GDM1 (cell line): ENCODE measurements at regions not wholly inside any gene's neighbourhood (a gene's known extent, or its start where the extent isn't known, plus 50 kb on each side); places are given as distances from the start of the nearest gene placed in this dataset.

Experiments used
- DNase-seq: peaks from one replicate; lab custom pipeline; 2025; lab: John Stamatoyannopoulos, UW

GRCh38 chr3:15952543-15953175 is 154.9 kb upstream of the ANKRD28 start:
- DNase-seq = no peak

GRCh38 chr3:15953841-15954240 is 156.1 kb upstream of the ANKRD28 start:
- DNase-seq = no peak

GRCh38 chr3:15955968-15956367 is 158.2 kb upstream of the ANKRD28 start:
- no peak for DNase-seq

- no peak for DNase-seq
These were observed 161.1 kb upstream of the ANKRD28 start for GRCh38 chr3:15958692-15959433.

- no peak for DNase-seq
These were observed 161.6 kb upstream of the ANKRD28 start for GRCh38 chr3:15959434-15959811.

- no peak for DNase-seq
These were observed 167.0 kb upstream of the ANKRD28 start for GRCh38 chr3:15964605-15965442.

- no peak for DNase-seq
These were observed 169.8 kb upstream of the ANKRD28 start for GRCh38 chr3:15967577-15967976.

GRCh38 chr3:15969874-15970640 is 172.3 kb upstream of the ANKRD28 start:
- no peak for DNase-seq

GRCh38 chr3:15973414-15973813 is 175.6 kb upstream of the ANKRD28 start:
- DNase-seq = no peak

GRCh38 chr3:15973940-15974339 is 176.2 kb upstream of the ANKRD28 start:
- DNase-seq = no peak

GRCh38 chr3:15974647-15975046 is 176.9 kb upstream of the ANKRD28 start:
- DNase-seq = no peak

- DNase-seq = no peak
These were observed 178.7 kb upstream of the ANKRD28 start for GRCh38 chr3:15976524-15976923.

- no peak for DNase-seq
These were observed 179.3 kb upstream of the ANKRD28 start for GRCh38 chr3:15977090-15977489.

GRCh38 chr3:15977598-15978232 is 179.9 kb upstream of the ANKRD28 start:
- DNase-seq = no peak

GRCh38 chr3:15978801-15979200 is 181.0 kb upstream of the ANKRD28 start:
- no peak for DNase-seq

GRCh38 chr3:15979495-15979894 is 181.7 kb upstream of the ANKRD28 start:
- DNase-seq = no peak

GRCh38 chr3:15979900-15980299 is 182.1 kb upstream of the ANKRD28 start:
- DNase-seq = no peak

GRCh38 chr3:15982243-15982642 is 184.5 kb upstream of the ANKRD28 start:
- DNase-seq = no peak

GRCh38 chr3:15982667-15983196 is 185.0 kb upstream of the ANKRD28 start:
- DNase-seq = no peak

- DNase-seq = no peak
These were observed 185.5 kb upstream of the ANKRD28 start for GRCh38 chr3:15983232-15983631.

GRCh38 chr3:15983693-15984092 is 185.9 kb upstream of the ANKRD28 start:
- DNase-seq = no peak
